GM21723 (cell line): ENCODE measurements at regions not wholly inside any gene's neighbourhood (a gene's known extent, or its start where the extent isn't known, plus 50 kb on each side); places are given as distances from the start of the nearest gene placed in this dataset.

Source experiments
- ATAC-seq: cut with Tn5 transposase; IDR thresholded peaks from one replicate; pipeline ENCODE4 v1.9.1; 2021; ENCODE audit warnings: mild to moderate bottlenecking, moderate library complexity; ENCODE audit not compliant: unreplicated experiment

GRCh38 chr18:25456334-25457010 is 104.5 kb upstream of the ZNF521 start:
- ATAC-seq = no peak

GRCh38 chr18:25455646-25456045 is 103.7 kb upstream of the ZNF521 start:
- ATAC-seq = no peak

GRCh38 chr18:25455159-25455558 is 103.2 kb upstream of the ZNF521 start:
- ATAC-seq = no peak

- no peak for ATAC-seq
Observed at GRCh38 chr18:25454730-25455129, 102.8 kb upstream of the ZNF521 start.

GRCh38 chr18:25454270-25454659 is 102.3 kb upstream of the ZNF521 start:
- ATAC-seq = no peak

- no peak for ATAC-seq
Observed at GRCh38 chr18:25453556-25454269, 101.7 kb upstream of the ZNF521 start.

GRCh38 chr18:25451077-25451658 is 99.2 kb upstream of the ZNF521 start:
- no peak for ATAC-seq

- no peak for ATAC-seq
Observed at GRCh38 chr18:25449046-25449445, 97.1 kb upstream of the ZNF521 start.

GRCh38 chr18:25446972-25447371 is 95.0 kb upstream of the ZNF521 start:
- ATAC-seq = no peak

GRCh38 chr18:25445430-25445829 is 93.5 kb upstream of the ZNF521 start:
- no peak for ATAC-seq

GRCh38 chr18:25443776-25444175 is 91.8 kb upstream of the ZNF521 start:
- no peak for ATAC-seq

- ATAC-seq = no peak
Observed at GRCh38 chr18:25435149-25435782, 83.3 kb upstream of the ZNF521 start.

GRCh38 chr18:25434745-25435144 is 82.8 kb upstream of the ZNF521 start:
- ATAC-seq = no peak

GRCh38 chr18:25433590-25433989 is 81.6 kb upstream of the ZNF521 start:
- no peak for ATAC-seq

- no peak for ATAC-seq
Observed at GRCh38 chr18:25425024-25425423, 73.1 kb upstream of the ZNF521 start.

GRCh38 chr18:25423760-25424159 is 71.8 kb upstream of the ZNF521 start:
- no peak for ATAC-seq

GRCh38 chr18:25423267-25423666 is 71.3 kb upstream of the ZNF521 start:
- ATAC-seq = no peak

GRCh38 chr18:25422230-25422629 is 70.3 kb upstream of the ZNF521 start:
- no peak for ATAC-seq

- no peak for ATAC-seq
Observed at GRCh38 chr18:25420077-25420825, 68.3 kb upstream of the ZNF521 start.

GRCh38 chr18:25416374-25416773 is 64.4 kb upstream of the ZNF521 start:
- ATAC-seq = no peak

GRCh38 chr18:25409971-25410370 is 58.0 kb upstream of the ZNF521 start:
- ATAC-seq = no peak
